ENCODE measurements at regions not wholly inside any gene's neighbourhood (a gene's known extent, or its start where the extent isn't known, plus 50 kb on each side); places are given as distances from the start of the nearest gene placed in this dataset.

DNA sequence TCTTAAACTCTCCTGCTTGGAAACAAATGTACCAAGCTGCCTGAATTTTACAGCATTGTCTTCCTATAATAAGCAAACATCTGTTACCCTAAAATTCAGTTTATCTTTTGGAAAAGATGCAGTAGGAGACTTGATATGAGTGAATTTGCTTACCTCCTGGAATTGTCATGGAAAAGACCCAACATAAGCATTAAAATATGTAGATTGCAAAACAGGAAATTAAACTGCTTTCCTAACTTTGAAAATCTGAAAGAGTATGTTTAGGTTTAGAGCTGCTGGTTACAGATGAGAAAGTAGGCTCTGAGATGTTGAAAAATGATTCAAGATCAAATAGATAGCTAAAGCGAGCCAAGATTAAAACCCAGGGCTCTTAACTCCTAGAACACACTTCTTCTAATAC is 316.5 kb downstream of the SOX11 start:
- no peak for DNase-seq
- intact Hi-C loops (cut with micrococcal nuclease; ENCODE audit: unreplicated experiment): no loop called here
- H3F3A ChIP-seq (ENCODE audit: insufficient read depth, low read depth): no peaks in the 10 kb centered on the region
- H3K4me3 ChIP-seq: no peak overlapping the region
- CTCF ChIA-PET: no interaction called here
- no peaks in the 10 kb centered on the region for H3K36me3 ChIP-seq (ENCODE audit: low read depth)
- H4K20me1 ChIP-seq (ENCODE audit: insufficient read depth): peaks cover 9% of the 10 kb centered on the region; the same call in 1 of the 2 replicates
- no TSS peak for BruUV-seq (replicated peaks)
- no peaks in the 10 kb centered on the region for H3K9me2 ChIP-seq (ENCODE audit: insufficient read depth)
- no peaks in the 10 kb centered on the region for H3K79me2 ChIP-seq (ENCODE audit: low read depth)
- H3K27me3 ChIP-seq (ENCODE audit: insufficient read depth, low read depth): peaks cover 14% of the 10 kb centered on the region; the same call in 1 of the 2 replicates
- H3K4me1 ChIP-seq (replicated peaks; ENCODE audit: insufficient read depth): no peaks in the 10 kb centered on the region
- TF ChIP-seq, protein P1, sequence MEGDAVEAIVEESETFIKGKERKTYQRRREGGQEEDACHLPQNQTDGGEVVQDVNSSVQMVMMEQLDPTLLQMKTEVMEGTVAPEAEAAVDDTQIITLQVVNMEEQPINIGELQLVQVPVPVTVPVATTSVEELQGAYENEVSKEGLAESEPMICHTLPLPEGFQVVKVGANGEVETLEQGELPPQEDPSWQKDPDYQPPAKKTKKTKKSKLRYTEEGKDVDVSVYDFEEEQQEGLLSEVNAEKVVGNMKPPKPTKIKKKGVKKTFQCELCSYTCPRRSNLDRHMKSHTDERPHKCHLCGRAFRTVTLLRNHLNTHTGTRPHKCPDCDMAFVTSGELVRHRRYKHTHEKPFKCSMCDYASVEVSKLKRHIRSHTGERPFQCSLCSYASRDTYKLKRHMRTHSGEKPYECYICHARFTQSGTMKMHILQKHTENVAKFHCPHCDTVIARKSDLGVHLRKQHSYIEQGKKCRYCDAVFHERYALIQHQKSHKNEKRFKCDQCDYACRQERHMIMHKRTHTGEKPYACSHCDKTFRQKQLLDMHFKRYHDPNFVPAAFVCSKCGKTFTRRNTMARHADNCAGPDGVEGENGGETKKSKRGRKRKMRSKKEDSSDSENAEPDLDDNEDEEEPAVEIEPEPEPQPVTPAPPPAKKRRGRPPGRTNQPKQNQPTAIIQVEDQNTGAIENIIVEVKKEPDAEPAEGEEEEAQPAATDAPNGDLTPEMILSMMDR (conservative IDR thresholded peaks at IDR 0.05): no peak
- TF ChIP-seq EZH2 (IDR thresholded peaks at IDR 0.05; ENCODE audit: low read depth): no peak
- no peak overlapping the region for H3K27ac ChIP-seq
- H3K9me3 ChIP-seq (ENCODE audit: insufficient read depth, low read depth): no peaks in the 10 kb centered on the region
- no peak overlapping the region for H3K4me2 ChIP-seq
- POLR2A ChIA-PET (ENCODE audit: unreplicated experiment): no interaction called here
- H2AFZ ChIP-seq: no peak overlapping the region

DNA sequence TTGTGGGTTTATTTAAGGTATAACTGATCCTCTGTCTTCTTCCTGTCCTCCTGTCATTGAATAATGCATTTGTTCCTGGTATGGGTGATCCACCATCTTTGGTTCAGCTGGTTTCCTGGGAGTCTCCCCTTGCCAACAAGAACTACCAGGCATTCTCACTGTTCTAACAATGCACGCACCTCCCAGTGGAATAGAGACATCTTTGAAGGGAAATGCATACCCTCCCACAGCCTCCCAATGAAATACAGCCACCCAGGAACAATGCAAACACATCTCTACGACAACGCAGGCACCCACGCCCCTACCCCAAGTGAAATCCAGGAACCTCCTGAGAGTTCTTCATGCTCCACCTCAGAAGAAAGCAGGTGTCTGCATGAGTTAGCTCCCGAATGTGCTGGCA is 318.0 kb downstream of the SOX11 start:
- H4K20me1 ChIP-seq (ENCODE audit: insufficient read depth): peaks cover 9% of the 10 kb centered on the region; the same call in 1 of the 2 replicates
- H3F3A ChIP-seq (ENCODE audit: insufficient read depth, low read depth): no peaks in the 10 kb centered on the region
- intact Hi-C loops (cut with micrococcal nuclease; ENCODE audit: unreplicated experiment): no loop called here
- no peaks in the 10 kb centered on the region for H3K9me3 ChIP-seq (ENCODE audit: insufficient read depth, low read depth)
- DNase-seq: no peak
- no peak overlapping the region for H3K4me2 ChIP-seq
- CTCF ChIA-PET: no interaction called here
- peaks cover 14% of the 10 kb centered on the region; the same call in 1 of the 2 replicates for H3K27me3 ChIP-seq (ENCODE audit: insufficient read depth, low read depth)
- POLR2A ChIA-PET (ENCODE audit: unreplicated experiment): no interaction called here
- H3K9me2 ChIP-seq (ENCODE audit: insufficient read depth): no peaks in the 10 kb centered on the region
- no peaks in the 10 kb centered on the region for H3K4me1 ChIP-seq (replicated peaks; ENCODE audit: insufficient read depth)
- TF ChIP-seq, protein P1 (conservative IDR thresholded peaks at IDR 0.05): no peak
- TF ChIP-seq EZH2 (IDR thresholded peaks at IDR 0.05; ENCODE audit: low read depth): no peak
- BruUV-seq (replicated peaks): no TSS peak
- no peak overlapping the region for H3K4me3 ChIP-seq
- no peak overlapping the region for H3K27ac ChIP-seq
- H2AFZ ChIP-seq: no peak overlapping the region
- no peaks in the 10 kb centered on the region for H3K36me3 ChIP-seq (ENCODE audit: low read depth)
- no peaks in the 10 kb centered on the region for H3K79me2 ChIP-seq (ENCODE audit: low read depth)

DNA sequence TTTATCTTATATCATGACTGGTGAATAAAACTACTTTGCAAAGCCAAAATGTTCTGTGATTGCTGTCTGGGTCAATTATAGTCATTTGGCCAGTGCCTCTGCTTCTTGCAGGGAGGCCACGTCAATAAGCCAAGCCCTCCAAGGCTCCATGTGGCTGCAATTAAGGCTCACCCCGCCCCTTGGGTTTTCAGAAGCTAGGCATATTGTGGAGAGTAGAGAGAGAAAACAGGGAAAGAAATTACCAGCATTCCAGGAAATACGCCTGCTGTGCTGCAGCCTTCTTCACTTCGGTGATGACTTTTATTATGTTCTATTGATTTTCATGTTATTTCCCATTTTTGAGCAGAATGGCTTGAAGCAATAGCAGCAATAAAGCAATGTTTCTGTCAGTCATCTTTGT is 319.7 kb downstream of the SOX11 start:
- intact Hi-C loops (cut with micrococcal nuclease; ENCODE audit: unreplicated experiment): no loop called here
- Histone ChIP-seq H3K9me2 (ENCODE audit: insufficient read depth) (no peaks in the 10 kb centered on the region), H2AFZ (no peak overlapping the region), H3K4me1 (replicated peaks; ENCODE audit: insufficient read depth) (no peaks in the 10 kb centered on the region), H3K4me3 (no peak overlapping the region), H3K79me2 (ENCODE audit: low read depth) (no peaks in the 10 kb centered on the region), H3K4me2 (no peak overlapping the region), H3F3A (ENCODE audit: insufficient read depth, low read depth) (no peaks in the 10 kb centered on the region), H3K36me3 (ENCODE audit: low read depth) (no peaks in the 10 kb centered on the region), H3K9me3 (ENCODE audit: insufficient read depth, low read depth) (no peaks in the 10 kb centered on the region), H3K27me3 (ENCODE audit: insufficient read depth, low read depth) (peaks cover 14% of the 10 kb centered on the region; the same call in 1 of the 2 replicates), H3K27ac (no peak overlapping the region), H4K20me1 (ENCODE audit: insufficient read depth) (peaks cover 9% of the 10 kb centered on the region; the same call in 1 of the 2 replicates)
- no peak for TF ChIP-seq EZH2 (IDR thresholded peaks at IDR 0.05; ENCODE audit: low read depth)
- TF ChIP-seq, protein P1 (conservative IDR thresholded peaks at IDR 0.05): no peak
- no peak for DNase-seq
- ChIA-PET CTCF (no interaction called here), POLR2A (ENCODE audit: unreplicated experiment) (no interaction called here)
- no TSS peak for BruUV-seq (replicated peaks)

All from PC-9 (cell line).